Psoas muscle (tissue), 7 donors: ENCODE measurements at regions not wholly inside any gene's neighbourhood (a gene's known extent, or its start where the extent isn't known, plus 50 kb on each side); places are given as distances from the start of the nearest gene placed in this dataset.

Experiments used
- ATAC-seq, 4 donors: fragments of 200-7000 bp; cut with Tn5 transposase; one replicate each; pipeline ENCODE4 v1.9.1; 2020; ENCODE audit warnings: moderate library complexity in 3 of 4, mild to moderate bottlenecking in 2 of 4
- DNase-seq, 2 donors: peaks; one replicate each; pipeline ENCODE4 v3.0.0-alpha.2; 2020
- H3K27ac ChIP-seq: fragments of 200-600 bp; one replicate; pipeline ENCODE4 v1.8.0; 2022
- H3K27me3 ChIP-seq, 3 donors: fragments of 200-600 bp in 1 of 3; one replicate each; pipeline versions ENCODE4 v1.6.1 to v1.8.0; 2013 to 2022; ENCODE audit warnings: low read length in 2 of 3, mild to moderate bottlenecking in 2 of 3, moderate library complexity in 1 of 3; ENCODE audit not compliant: insufficient read depth in 3 of 3
- H3K36me3 ChIP-seq, 2 donors: fragments of 200-600 bp in 1 of 2; one replicate each; pipeline versions ENCODE4 v1.6.1 to v1.8.0; 2013 to 2022; ENCODE audit warnings: low read depth in 1 of 2, mild to moderate bottlenecking in 1 of 2, moderate library complexity in 1 of 2; ENCODE audit not compliant: insufficient read depth in 1 of 2
- H3K4me1 ChIP-seq: fragments of 200-600 bp; one replicate; pipeline ENCODE4 v1.8.0; 2022
- H3K4me3 ChIP-seq: fragments of 200-600 bp; one replicate; pipeline ENCODE4 v1.8.0; 2022; ENCODE audit warnings: mild to moderate bottlenecking
- H3K9me3 ChIP-seq: fragments of 200-600 bp; one replicate; pipeline ENCODE4 v1.8.0; 2022
- CTCF ChIP-seq: fragments of 200-600 bp; IDR thresholded peaks from one replicate; pipeline ENCODE4 v1.8.0; 2022; ENCODE audit warnings: antibody characterized with exemption
- WGBS, 3 donors: extraction: QIAGEN DNeasy Blood & Tissue Kit; methylation state at CpG; one replicate each; pipeline versions ENCODE4 v1.1.6 to v1.1.7; 2013; 5-methylcytosine and 5-hydroxymethylcytosine counted together
- intact Hi-C, 2 donors: fragments of 100-400 bp; cut with DNase I; formaldehyde crosslinking; loops; one replicate each; pipeline versions ENCODE4 v1.11.0 to v1.14.2; 2022
- donor health status: healthy with polysubstance abuse.
- donor health status: DM: no; HTN: no; CAD: no; lungs with moderate emphysema.
- donor health status: Bipolar disorder and iron deficiency.
- donor health status: healthy.
- donor health status: DM: yes; HTN: yes; CAD: no.
- donor health status: DM: no; HTN: no; CAD: no.
- donor health status: DM: yes; HTN: yes; CAD: no.

- Histone ChIP-seq H3K4me1 (peaks cover 3% of the 10 kb centered on the region), H3K27me3 (no peaks in the 10 kb centered on the region), H3K27ac (no peak overlapping the region), H3K9me3 (no peaks in the 10 kb centered on the region), H3K36me3 (no peaks in the 10 kb centered on the region), H3K4me3 (no peak overlapping the region)
- intact Hi-C loops = no loop called here
- 71 to 91% (median 87%) methylated on average over 2 of the region's 2 CpGs for WGBS, 3 donors
- DNase-seq (no peak), ATAC-seq (no peak)
- TF ChIP-seq CTCF = no peak
These were observed 269.5 kb downstream of the MAF start for GRCh38 chr16:79331066-79331465.

- no peaks in the 10 kb centered on the region for H3K36me3 ChIP-seq
- no peak overlapping the region for H3K27ac ChIP-seq
- DNase-seq (no peak), ATAC-seq (no peak)
- no peaks in the 10 kb centered on the region for H3K9me3 ChIP-seq
- peaks cover 3% of the 10 kb centered on the region for H3K4me1 ChIP-seq
- no peaks in the 10 kb centered on the region for H3K27me3 ChIP-seq
- no peak for TF ChIP-seq CTCF
- no peak overlapping the region for H3K4me3 ChIP-seq
- WGBS, 3 donors = 91 to 94% (median 93%) methylated on average over 4 of the region's 4 CpGs
- intact Hi-C loops = no loop called here
These were observed 270.6 kb downstream of the MAF start for GRCh38 chr16:79329967-79330366.

GRCh38 chr16:79329166-79329521, 271.4 kb downstream of the MAF start:
- Histone ChIP-seq H3K4me1 (peaks cover 3% of the 10 kb centered on the region), H3K27ac (no peak overlapping the region), H3K9me3 (no peaks in the 10 kb centered on the region), H3K4me3 (no peak overlapping the region), H3K27me3 (no peaks in the 10 kb centered on the region), H3K36me3 (no peaks in the 10 kb centered on the region)
- intact Hi-C loops = no loop called here
- no peak for TF ChIP-seq CTCF
- no peak for ATAC-seq
- DNase-seq = no peak
- WGBS, 3 donors = 89 to 95% (median 89%) methylated on average over 5 of the region's 5 CpGs

GRCh38 chr16:79328402-79329165, 272.0 kb downstream of the MAF start:
- Histone ChIP-seq H3K27me3 (no peaks in the 10 kb centered on the region), H3K27ac (no peak overlapping the region), H3K9me3 (no peaks in the 10 kb centered on the region), H3K4me1 (peaks cover 3% of the 10 kb centered on the region), H3K4me3 (no peak overlapping the region), H3K36me3 (no peaks in the 10 kb centered on the region)
- DNase-seq (no peak), ATAC-seq (no peak)
- intact Hi-C loops = no loop called here
- WGBS, 3 donors = 37 to 49% (median 37%) methylated on average over 8 of the region's 8 CpGs
- no peak for TF ChIP-seq CTCF

- DNase-seq = no peak
- Histone ChIP-seq H3K9me3 (no peaks in the 10 kb centered on the region), H3K27me3 (no peaks in the 10 kb centered on the region), H3K36me3 (no peaks in the 10 kb centered on the region), H3K4me1 (peaks cover 3% of the 10 kb centered on the region), H3K27ac (no peak overlapping the region), H3K4me3 (no peak overlapping the region)
- intact Hi-C loops = no loop called here
- ATAC-seq = no peak
- WGBS, 3 donors = 88 to 92% (median 90%) methylated on average over 4 of the region's 4 CpGs
- no peak for TF ChIP-seq CTCF
These were observed 272.7 kb downstream of the MAF start for GRCh38 chr16:79327836-79328235.
